Erythroblast (primary cell): ENCODE measurements at regions not wholly inside any gene's neighbourhood (a gene's known extent, or its start where the extent isn't known, plus 50 kb on each side); places are given as distances from the start of the nearest gene placed in this dataset.
"Not testable (repeated sequence)": the region's sequence is repeated elsewhere in the genome, so short reads cannot be mapped to it uniquely, and the experiment has no call there.

Experiments
- DNase-seq, 2 experiments: peaks; one replicate each; lab custom pipeline; 2025; lab: John Stamatoyannopoulos, UW
- POLR2A ChIP-seq: IDR thresholded peaks from 2 replicates; pipeline ENCODE4 v1.6.1; 2011; ENCODE audit warnings: mild to moderate bottlenecking, low read length

DNA sequence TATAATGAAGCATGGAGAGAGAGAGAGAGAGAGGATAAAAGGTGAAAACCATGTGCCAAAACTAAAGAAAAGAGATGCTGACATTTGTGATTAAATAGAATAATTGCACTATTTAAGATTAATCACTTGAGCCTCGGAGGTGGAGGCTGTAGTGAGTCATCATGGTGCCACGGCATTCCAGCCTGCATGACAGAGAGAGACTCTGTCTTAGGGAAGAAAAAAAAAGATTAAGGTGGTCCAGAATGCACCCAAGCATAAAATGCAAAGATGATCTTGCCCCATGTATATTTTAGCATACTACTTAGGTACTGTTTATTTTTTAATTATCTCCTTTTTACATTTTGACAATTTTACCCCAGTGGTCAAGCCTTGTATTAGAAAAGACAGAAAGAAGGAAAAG, 742.5 kb downstream of the SPATA31A1 start:
- DNase-seq: not testable (repeated sequence)

DNA sequence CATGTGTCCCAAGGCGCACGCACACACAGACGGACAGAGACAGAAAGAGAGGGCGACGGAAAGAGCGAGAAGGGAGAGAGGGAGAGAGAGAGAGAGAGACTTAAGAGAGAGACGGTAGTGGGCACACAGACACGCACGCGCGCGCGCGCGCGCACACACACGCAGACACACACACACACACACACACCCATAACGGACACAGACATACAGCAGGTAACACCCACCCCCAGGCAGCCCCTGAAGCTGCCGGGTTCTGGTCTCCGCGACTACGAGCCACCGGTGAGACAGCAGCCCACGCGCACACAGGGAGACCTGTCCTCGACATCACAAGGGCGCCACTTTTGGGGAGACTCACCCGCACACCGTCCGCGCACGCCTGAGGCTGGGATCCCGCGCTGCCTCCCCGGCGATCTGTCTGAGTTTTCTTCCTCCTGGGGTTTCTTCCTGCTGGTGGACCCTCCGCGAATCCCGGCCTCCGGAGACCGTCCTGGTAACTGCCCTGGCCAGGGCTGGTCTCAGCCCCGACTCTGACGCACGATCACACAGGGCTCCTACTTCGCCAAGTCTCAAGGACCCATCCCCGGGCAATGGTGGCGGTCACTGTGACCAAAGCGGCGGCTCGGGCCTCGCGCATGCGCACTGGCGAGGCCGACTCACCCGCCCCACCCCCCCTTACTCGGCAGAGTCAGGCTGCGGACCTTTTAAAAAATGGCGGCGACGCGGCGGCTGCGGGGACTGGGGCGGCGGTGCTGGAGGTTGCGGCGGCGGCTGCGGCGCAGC, 750.7 kb downstream of the SPATA31A1 start:
- TF ChIP-seq POLR2A: peak; percentile 30
- DNase-seq: not testable (repeated sequence)

DNA sequence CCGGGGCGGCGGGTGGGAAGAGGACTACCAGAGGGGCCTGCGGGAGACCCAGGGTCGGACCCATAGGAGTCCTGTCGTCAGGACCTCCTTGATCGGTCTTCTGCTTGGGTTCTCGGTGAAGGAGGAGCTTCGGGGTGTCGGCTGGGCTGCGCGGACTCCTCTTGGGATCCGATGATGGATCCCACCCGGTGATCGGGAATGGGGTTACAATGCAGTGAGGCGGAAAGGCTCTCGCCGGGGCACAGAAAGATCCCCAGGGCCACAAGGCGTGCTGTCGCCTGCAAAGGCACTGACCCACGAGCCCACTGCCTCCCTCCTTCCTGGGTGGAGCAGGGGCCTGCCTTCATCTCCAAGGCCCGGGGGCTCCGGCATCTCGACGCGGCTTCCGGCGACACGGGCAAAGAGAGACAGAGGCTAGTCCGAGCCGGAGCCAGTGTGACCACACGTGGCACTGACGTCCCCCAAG, 751.3 kb downstream of the SPATA31A1 start:
- TF ChIP-seq POLR2A: peak; percentile 11
- not testable (repeated sequence) for DNase-seq

DNA sequence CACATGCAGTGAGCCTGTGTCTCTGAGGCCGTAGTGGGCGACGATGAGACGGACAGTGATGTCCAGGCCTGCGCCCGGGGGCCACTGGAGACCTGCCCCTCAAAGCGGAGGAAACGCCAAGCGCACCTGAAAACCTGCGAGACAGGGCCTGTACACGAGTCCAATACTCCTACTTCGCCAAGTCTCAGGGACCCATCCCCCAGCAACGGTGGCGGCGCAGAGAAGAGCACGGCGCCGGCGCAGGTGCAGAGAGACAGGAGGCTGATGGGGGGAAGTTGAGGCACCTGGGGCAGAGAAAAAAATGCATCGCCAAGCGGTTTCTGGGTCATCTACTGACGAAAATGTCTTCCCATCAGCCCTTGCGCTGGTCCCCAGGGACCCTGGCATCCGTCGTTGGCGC, 751.8 kb downstream of the SPATA31A1 start:
- DNase-seq: not testable (repeated sequence)

DNA sequence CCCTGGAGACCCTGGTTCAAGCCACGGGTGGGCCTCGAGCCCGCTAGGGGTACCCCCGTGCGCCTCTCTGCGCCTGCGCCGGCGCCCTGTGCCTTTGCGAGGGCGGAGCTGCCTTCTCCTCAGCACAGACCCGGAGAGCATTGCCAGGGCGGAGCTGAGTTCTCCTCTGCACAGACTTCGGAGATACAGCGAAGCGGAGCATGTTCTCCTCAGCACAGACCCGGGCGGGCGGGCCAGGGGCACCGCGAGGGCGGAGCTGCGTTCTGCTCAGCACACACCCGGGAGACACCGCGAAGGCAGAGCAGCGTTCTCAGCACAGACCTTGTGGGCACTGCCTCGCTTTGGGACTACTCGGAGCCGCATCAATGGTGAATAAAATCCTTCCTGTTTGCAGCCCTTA, 753.0 kb downstream of the SPATA31A1 start:
- DNase-seq: not testable (repeated sequence)

DNA sequence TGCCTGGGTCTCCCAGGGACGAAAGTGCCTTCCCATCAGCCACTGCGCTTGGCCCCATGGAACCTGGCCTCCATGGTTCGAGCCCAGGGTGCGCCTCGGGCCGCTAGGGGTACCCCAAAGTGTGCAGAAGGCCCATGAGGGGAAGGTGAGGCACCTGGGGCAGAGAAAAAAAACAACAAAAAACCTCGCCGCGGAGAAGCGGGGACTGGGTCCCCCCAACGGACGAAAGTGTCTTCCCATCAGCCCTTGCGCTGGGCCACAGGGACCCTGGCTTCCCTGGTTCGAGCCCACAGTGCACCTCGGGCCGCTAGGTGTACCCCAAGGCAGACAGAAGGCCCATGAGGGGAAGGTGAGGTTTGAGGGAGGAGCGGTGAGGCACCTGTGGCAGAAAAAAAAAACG, 755.3 kb downstream of the SPATA31A1 start:
- not testable (repeated sequence) for DNase-seq

DNA sequence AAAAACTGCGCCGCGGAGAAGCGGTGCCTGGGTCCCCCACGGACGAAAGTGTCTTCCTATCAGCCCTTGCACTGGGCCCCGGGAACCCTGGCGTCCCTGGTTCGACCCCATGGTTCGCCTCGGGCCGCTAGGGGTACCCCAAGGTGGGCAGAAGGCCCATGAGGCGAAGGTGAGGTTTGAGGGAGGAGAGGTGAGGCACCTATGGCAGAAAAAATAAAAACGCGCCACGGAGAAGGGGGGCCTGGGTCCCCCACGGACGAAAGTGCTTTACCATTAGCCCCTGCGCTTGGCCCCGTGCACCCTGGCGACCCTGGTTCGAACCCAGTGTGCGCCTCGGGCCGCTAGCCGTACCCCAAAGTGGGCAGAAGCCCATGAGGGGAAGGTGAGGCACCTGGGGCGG, 756.1 kb downstream of the SPATA31A1 start:
- DNase-seq: not testable (repeated sequence)

DNA sequence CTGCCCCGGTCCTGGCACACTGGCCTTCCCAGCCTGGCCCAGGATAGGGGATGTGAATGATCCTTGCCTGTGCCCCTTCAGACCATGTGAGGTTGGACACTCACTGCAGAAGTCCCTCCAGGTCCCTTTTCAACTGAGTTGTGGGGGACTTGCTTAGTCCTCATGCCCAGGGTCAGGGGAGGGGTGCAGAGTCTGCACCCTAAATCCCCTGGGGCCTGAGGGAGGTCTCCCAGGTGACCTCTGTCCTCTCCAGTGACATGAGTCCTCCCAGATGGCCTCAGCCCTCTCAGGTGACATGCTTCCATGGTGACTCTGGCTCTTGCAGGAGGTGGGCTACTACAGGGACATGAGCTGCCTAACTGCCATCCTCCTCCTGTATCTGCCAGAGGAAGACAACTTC, 775.1 kb downstream of the SPATA31A1 start:
- not testable (repeated sequence) for DNase-seq

DNA sequence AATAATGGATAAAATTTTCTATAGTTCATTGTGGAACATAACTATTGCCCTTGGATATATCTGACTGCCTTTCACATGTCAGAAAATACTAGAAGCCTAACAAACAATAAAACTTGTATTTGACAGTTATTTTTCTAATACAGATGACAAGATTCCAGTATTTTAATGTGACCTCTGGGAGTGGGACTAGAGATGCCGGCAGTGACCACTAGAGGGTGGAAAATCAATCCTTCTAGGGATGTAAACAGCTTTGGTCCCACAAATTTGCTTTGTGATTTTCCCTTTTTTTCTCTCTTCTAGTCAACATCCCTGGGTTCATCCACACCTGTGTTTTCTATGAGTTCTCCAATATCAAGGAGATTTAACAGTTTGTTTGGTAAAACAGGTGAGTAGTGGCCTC, 813.7 kb downstream of the SPATA31A1 start:
- not testable (repeated sequence) for DNase-seq

DNA sequence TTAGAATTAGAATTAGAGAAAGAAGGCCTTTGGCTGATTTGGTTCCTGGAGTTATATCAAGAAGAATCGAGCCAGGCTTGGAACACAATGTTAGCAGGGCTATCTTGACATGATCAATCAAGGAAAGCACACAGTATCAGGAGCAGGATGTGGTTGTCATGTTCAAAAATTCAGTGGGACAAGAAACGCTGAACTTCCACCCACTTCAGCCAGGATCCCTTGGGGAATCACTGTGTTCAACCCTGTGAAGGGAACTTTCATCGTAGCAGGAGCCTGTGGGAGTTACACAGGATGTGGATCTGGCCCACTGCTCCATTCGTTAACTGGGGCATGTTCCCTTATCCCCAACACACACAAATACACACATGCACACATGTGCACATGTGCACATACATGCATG, 817.8 kb downstream of the SPATA31A1 start:
- not testable (repeated sequence) for DNase-seq

DNA sequence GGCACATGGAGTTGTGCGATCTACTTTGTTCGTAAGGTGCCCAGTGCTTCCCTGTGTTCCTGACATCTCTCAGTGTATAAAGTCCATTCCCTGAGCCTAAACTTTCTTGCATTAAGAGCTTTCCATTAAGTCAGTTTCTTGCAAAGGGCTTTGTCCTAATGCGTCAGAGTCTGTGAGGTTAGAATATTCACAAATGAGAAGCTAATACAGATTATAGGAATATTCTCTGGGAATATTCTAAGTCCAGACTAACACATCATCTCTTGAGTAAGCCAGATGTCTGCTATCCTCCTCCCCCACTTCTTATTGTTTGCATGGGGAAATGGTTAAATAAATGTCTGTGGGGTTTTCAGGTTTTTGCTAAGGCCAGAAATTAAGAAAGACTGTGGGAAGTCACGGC, 818.6 kb downstream of the SPATA31A1 start:
- not testable (repeated sequence) for DNase-seq

DNA sequence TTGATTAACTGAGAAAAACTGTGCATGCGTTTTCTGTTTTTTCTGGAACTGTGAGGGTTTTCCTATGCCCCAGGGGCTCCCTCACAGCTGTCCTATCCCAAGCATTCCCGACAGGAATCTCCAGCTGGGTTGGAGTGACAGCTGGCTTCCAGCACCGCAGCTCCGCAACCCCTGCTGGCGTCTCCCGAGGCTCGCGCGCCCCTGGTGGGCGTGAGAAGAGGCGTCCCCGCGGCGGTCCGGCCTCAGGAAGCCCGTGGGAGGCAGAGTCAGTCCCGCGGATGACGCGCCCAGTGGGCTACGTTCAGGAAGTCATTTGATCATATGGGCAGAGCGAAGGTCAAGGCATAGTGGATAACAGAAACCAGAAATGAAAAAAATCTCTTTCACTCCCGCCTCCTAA, 821.9 kb downstream of the SPATA31A1 start:
- DNase-seq: not testable (repeated sequence)

DNA sequence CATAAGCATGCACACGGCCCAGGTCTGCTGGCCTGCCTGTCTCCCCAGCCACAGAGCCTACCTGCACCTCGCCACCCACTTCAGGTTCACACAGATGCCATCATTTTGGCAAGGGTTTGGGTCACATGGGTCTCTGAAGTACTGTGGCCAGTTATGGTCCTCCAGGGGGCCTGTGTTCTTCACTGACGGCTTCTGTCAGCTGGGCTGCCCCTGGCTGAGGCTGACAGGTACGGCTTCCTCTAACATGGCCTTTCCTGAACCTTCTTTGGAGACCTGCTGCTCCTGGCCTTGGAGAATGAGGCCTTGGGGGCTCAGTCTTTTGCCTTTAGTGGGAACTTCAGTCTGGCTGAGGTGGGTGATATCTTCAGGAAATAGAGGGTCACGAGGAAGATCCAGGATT, 835.9 kb downstream of the SPATA31A1 start:
- DNase-seq: not testable (repeated sequence)

DNA sequence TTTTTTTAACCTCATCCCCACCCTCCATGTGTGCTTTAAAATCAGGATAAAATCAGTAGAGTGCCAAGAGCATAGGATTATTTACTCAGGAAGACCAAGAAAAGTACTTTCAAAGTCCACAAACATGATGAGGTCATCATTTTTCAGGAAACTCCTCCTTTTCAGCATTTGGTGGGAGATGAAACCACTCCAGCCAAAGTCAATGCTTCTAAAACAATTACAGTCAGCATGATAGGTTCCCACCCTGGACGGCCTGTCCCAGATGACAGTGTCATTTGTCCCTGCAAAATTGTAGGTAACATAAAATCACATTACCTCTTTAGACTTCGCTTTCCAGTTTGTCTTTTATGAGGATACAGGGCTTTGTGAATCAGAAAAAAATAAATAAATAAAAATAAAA, 836.7 kb downstream of the SPATA31A1 start:
- DNase-seq: not testable (repeated sequence)

DNA sequence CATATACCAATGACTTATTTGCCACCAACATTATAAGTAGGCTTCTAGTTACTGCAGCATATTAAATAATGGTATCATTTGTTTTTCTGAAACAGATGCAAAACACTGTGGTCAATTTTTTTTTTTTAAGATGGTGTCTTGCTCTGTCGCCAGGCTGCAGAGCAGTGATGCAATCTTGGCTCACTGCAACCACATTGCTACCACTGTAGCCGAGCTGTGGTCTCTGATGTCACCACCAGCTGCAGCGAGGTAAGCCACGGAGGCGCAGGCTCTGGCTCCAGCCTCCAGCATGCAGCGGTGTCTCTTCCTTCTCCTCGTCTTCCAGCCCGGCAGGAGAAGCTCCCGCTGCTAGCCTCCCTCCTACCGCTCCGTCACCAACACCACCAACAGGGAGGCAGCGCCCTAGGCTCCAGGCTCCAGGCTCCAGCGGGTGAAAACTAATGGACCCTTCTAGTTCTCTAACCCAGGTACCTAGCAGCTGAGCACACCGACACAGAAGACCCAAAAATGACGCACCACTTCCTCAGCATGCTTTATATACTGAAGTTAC, 840.8 kb downstream of the SPATA31A1 start:
- not testable (repeated sequence) for DNase-seq

DNA sequence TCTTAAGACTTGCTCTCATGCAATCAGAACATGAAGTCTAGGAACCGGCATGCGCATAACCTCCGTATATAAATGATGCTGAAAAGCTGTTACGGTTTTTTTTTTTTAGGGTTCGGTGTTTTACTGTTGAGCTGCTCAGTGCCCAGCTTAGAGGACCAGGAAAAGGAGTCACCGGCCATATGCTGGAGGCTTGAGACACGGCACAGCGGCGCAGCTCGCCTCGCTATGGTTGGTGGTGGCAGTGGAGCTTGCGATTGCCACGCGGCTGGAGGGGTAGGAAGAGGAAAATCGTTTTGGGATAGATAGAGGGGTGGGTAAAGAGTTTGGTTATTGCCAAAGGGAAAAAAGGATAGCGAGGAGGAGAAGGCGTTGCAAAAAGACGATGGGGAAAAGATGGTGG, 841.3 kb downstream of the SPATA31A1 start:
- not testable (repeated sequence) for DNase-seq

DNA sequence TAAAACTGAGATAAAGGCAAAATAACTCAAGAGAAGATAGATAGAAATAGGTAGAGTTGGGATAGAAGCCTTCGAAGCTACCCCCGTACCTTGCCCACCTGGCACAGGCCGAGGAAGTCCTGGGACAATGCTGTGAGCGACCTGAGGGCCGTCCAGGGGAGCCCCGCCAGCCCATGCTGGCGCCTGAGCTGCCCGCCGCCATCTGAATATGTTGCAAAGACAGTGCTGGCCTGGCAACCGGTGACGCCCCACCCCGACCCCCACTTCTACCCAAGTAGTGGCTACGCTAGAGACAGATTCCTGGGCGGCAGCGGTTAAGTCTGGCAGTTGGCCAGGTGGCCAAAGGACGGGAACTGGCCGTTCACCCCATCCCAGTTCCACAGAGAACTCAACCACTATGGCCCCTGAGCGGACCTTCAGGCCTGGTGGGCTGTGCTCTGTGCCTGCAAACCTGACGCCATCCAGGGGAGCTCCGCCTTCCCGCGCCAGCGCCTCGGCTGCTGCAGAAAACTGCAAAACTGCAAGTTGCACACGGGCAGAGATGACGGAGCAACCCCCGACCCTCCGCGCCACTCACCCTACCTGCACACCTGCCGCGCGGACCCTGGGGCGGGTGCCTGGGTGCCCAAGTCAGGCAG, 866.2 kb downstream of the SPATA31A1 start:
- DNase-seq: not testable (repeated sequence)

DNA sequence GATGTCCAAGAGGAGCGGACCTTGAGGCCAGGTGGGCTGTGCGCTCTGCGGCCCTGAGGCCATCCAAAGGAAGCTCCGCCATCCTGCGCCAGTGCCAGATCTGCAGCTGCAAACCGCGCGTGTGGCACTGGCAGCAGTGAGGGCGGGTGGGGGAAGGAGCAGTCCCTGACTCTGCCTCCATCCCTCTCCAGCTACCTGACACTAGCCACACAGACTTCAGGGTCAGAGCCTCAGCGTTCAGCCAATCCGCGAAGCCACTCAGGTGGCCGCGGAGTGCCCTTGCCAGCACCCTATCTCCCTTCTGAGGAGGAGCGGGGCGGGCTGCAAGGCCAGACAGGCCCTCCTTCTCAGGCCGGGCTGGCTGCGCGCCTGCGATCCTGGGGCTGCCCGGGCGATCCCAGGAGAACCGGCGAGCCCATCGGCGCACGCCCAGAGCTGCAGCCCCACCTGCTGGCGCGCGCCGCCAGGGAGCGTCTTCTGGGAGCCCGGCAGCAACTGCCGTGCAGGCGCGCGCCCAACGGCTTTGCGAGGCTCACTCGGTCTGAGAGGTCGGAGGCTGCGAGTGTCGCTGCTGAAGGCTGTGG, 867.2 kb downstream of the SPATA31A1 start:
- DNase-seq: not testable (repeated sequence)

DNA sequence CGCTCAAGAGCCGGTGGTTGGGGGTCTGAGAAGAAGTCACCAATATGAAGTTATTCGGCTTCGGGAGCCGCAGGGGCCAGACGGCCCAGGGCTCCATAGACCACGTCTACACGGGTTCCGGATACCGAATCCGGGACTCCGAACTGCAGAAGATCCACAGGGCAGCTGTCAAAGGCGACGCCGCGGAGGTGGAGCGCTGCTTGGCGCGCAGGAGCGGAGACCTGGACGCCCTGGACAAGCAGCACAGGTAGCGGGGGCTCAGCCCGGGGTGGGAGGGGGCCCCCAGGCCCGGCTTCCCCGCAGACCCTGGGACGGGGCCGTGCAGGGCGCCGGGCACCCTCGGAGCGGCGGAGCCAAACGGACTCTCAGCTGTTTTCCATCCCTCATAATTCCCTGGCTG, 867.9 kb downstream of the SPATA31A1 start:
- not testable (repeated sequence) for DNase-seq
